HEK293 (cell line): ENCODE measurements at regions not wholly inside any gene's neighbourhood (a gene's known extent, or its start where the extent isn't known, plus 50 kb on each side); places are given as distances from the start of the nearest gene placed in this dataset.

Source experiments
- CTCF ChIA-PET: fragments of 350-600 bp; formaldehyde crosslinking; extraction: SDS; loops from one replicate; lab custom pipeline; 2021; ENCODE audit warnings: antibody characterized with exemption; lab: Yijun Ruan, JAX
- POLR2A ChIA-PET: fragments of 300-600 bp; formaldehyde crosslinking; extraction: SDS; loops from one replicate; lab custom pipeline; 2020; ENCODE audit warnings: antibody characterized with exemption, inconsistent platforms; lab: Yijun Ruan, JAX
- H3K27ac ChIP-seq: fragments of 200-500 bp; sonication (Bioruptor generic); 2 replicates; pipeline ENCODE4 v1.5.1; 2014; ENCODE audit warnings: low read depth, low read length, control low read depth, inconsistent platforms; ENCODE audit errors: extremely low read depth
- H3K36me3 ChIP-seq, 2 experiments: fragments of 200-500 bp in 1 of 2; sonication (Bioruptor generic) in 1 of 2; 1 replicate in 1 of 2; 2 replicates in 1 of 2; pipeline ENCODE4 v1.5.1; 2014 to 2017; ENCODE audit warnings: inconsistent platforms in 2 of 2, low read length in 2 of 2; ENCODE audit not compliant: control insufficient read depth in 2 of 2, insufficient read depth in 1 of 2
- H3K4me1 ChIP-seq: fragments of 200-500 bp; sonication (Bioruptor generic); 2 replicates; pipeline ENCODE4 v1.5.1; 2014; ENCODE audit warnings: mild to moderate bottlenecking, low read length, inconsistent platforms; ENCODE audit not compliant: control insufficient read depth, insufficient read depth
- H3K4me3 ChIP-seq: 2 replicates; pipeline ENCODE4 v1.5.1; 2011; ENCODE audit warnings: low read depth, mild to moderate bottlenecking, control low read depth, low read length, moderate library complexity
- H3K9me3 ChIP-seq: fragments of 200-500 bp; sonication (Bioruptor generic); 2 replicates; pipeline ENCODE4 v1.5.1; 2014; ENCODE audit warnings: low read depth, low read length, inconsistent platforms; ENCODE audit not compliant: control insufficient read depth, insufficient read depth
- FEZF1 ChIP-seq: fragments of 450-650 bp; formaldehyde crosslinking; IDR thresholded peaks from 2 replicates; pipeline ENCODE4 v1.5.1; 2016; ENCODE audit warnings: missing biosample characterization, missing genetic modification characterization
- GLI2 ChIP-seq: fragments of 450-650 bp; formaldehyde crosslinking; IDR thresholded peaks from 2 replicates; pipeline ENCODE4; 2017; ENCODE audit warnings: missing biosample characterization, missing genetic modification characterization, low read depth, borderline replicate concordance
- GLI4 ChIP-seq: fragments of 450-650 bp; formaldehyde crosslinking; IDR thresholded peaks from 2 replicates; pipeline ENCODE4 v1.5.1; 2016; ENCODE audit warnings: missing biosample characterization, missing genetic modification characterization
- GLIS2 ChIP-seq: fragments of 450-650 bp; formaldehyde crosslinking; IDR thresholded peaks from 2 replicates; pipeline ENCODE4 v1.5.1; 2016; ENCODE audit warnings: missing biosample characterization, missing genetic modification characterization
- KLF8 ChIP-seq: fragments of 450-650 bp; formaldehyde crosslinking; IDR thresholded peaks from 2 replicates; pipeline ENCODE4 v1.5.1; 2016; ENCODE audit warnings: missing biosample characterization, missing genetic modification characterization
- KLF9 ChIP-seq: fragments of 450-650 bp; formaldehyde crosslinking; IDR thresholded peaks from 2 replicates; pipeline ENCODE4 v1.5.1; 2016; ENCODE audit warnings: missing biosample characterization, missing genetic modification characterization, low read depth
- MYNN ChIP-seq: fragments of 450-650 bp; formaldehyde crosslinking; IDR thresholded peaks from 2 replicates; pipeline ENCODE4 v1.5.1; 2016; ENCODE audit warnings: missing biosample characterization, missing genetic modification characterization, borderline replicate concordance
- OSR2 ChIP-seq: fragments of 450-650 bp; formaldehyde crosslinking; IDR thresholded peaks from 2 replicates; pipeline ENCODE4 v1.5.1; 2016; ENCODE audit warnings: missing biosample characterization, missing genetic modification characterization
- REPIN1 ChIP-seq: fragments of 450-650 bp; formaldehyde crosslinking; IDR thresholded peaks from 2 replicates; pipeline ENCODE4 v1.5.1; 2017; ENCODE audit warnings: missing biosample characterization, missing genetic modification characterization, low read depth
- SALL2 ChIP-seq: fragments of 450-650 bp; formaldehyde crosslinking; IDR thresholded peaks from 2 replicates; pipeline ENCODE4 v1.5.0; 2017; ENCODE audit warnings: missing biosample characterization, mild to moderate bottlenecking, missing genetic modification characterization, borderline replicate concordance
- SCRT2 ChIP-seq: fragments of 450-650 bp; formaldehyde crosslinking; IDR thresholded peaks from 2 replicates; pipeline ENCODE4 v1.5.1; 2016; ENCODE audit warnings: missing biosample characterization, missing genetic modification characterization
- ZNF157 ChIP-seq: fragments of 450-650 bp; formaldehyde crosslinking; IDR thresholded peaks from 2 replicates; pipeline ENCODE4 v1.5.1; 2016; ENCODE audit warnings: missing biosample characterization, missing genetic modification characterization
- ZNF169 ChIP-seq: fragments of 450-650 bp; formaldehyde crosslinking; IDR thresholded peaks from 2 replicates; pipeline ENCODE4 v1.5.1; 2016; ENCODE audit warnings: missing biosample characterization, missing genetic modification characterization
- ZNF175 ChIP-seq: fragments of 450-650 bp; formaldehyde crosslinking; IDR thresholded peaks from 2 replicates; pipeline ENCODE4 v1.5.1; 2016; ENCODE audit warnings: missing biosample characterization, missing genetic modification characterization
- ZNF19 ChIP-seq: fragments of 450-650 bp; formaldehyde crosslinking; IDR thresholded peaks from 2 replicates; pipeline ENCODE4; 2016; ENCODE audit warnings: missing biosample characterization, missing genetic modification characterization, low read depth
- ZNF266 ChIP-seq: fragments of 450-650 bp; formaldehyde crosslinking; IDR thresholded peaks from 2 replicates; pipeline ENCODE4 v1.5.1; 2016; ENCODE audit warnings: missing biosample characterization, missing genetic modification characterization, low read depth
- ZNF274 ChIP-seq, 2 experiments: fragments of 200-500 bp in 1 of 2; fragments of 450-650 bp in 1 of 2; sonication (Bioruptor generic) in 1 of 2; formaldehyde crosslinking in 1 of 2; IDR thresholded peaks; 2 replicates each; pipeline versions ENCODE4 v1.5.1 to v1.6.1; 2014 to 2016; ENCODE audit warnings: borderline replicate concordance in 1 of 2, inconsistent platforms in 1 of 2, low read length in 1 of 2, missing biosample characterization in 1 of 2, missing genetic modification characterization in 1 of 2
- ZNF324 ChIP-seq: fragments of 450-650 bp; formaldehyde crosslinking; IDR thresholded peaks from 2 replicates; pipeline ENCODE4 v1.5.1; 2016; ENCODE audit warnings: missing biosample characterization, missing genetic modification characterization
- ZNF335 ChIP-seq: fragments of 450-650 bp; formaldehyde crosslinking; conservative IDR thresholded peaks from 2 replicates; pipeline ENCODE4 v1.5.1; 2016; ENCODE audit warnings: missing biosample characterization, missing genetic modification characterization
- ZNF394 ChIP-seq: fragments of 450-650 bp; formaldehyde crosslinking; IDR thresholded peaks from 2 replicates; pipeline ENCODE4 v1.5.1; 2016; ENCODE audit warnings: missing biosample characterization, missing genetic modification characterization, mild to moderate bottlenecking, moderate library complexity, borderline replicate concordance
- ZNF521 ChIP-seq: fragments of 450-650 bp; formaldehyde crosslinking; IDR thresholded peaks from 2 replicates; pipeline ENCODE4 v1.5.1; 2017; ENCODE audit warnings: missing biosample characterization, mild to moderate bottlenecking, missing genetic modification characterization
- ZNF544 ChIP-seq: fragments of 450-650 bp; formaldehyde crosslinking; IDR thresholded peaks from 2 replicates; pipeline ENCODE4 v1.5.0; 2017; ENCODE audit warnings: missing biosample characterization, missing genetic modification characterization
- ZNF623 ChIP-seq: fragments of 450-650 bp; formaldehyde crosslinking; IDR thresholded peaks from 2 replicates; pipeline ENCODE4 v1.5.1; 2016; ENCODE audit warnings: missing biosample characterization, missing genetic modification characterization
- ZNF677 ChIP-seq: fragments of 450-650 bp; IDR thresholded peaks from 2 replicates; pipeline ENCODE4 v1.5.0; 2018; ENCODE audit warnings: missing biosample characterization, mild to moderate bottlenecking, missing genetic modification characterization, moderate library complexity
- ZNF707 ChIP-seq: fragments of 450-650 bp; formaldehyde crosslinking; IDR thresholded peaks from 2 replicates; pipeline ENCODE4 v1.5.1; 2016; ENCODE audit warnings: missing biosample characterization, missing genetic modification characterization
- ZNF76 ChIP-seq: fragments of 450-650 bp; formaldehyde crosslinking; IDR thresholded peaks from 2 replicates; pipeline ENCODE4; 2016; ENCODE audit warnings: low read depth, missing biosample characterization, missing genetic modification characterization, borderline replicate concordance
- TF ChIP-seq, protein P1 (sequence below): fragments of 450-650 bp; formaldehyde crosslinking; IDR thresholded peaks from 2 replicates; pipeline ENCODE4 v1.5.1; 2016; ENCODE audit warnings: missing biosample characterization, missing genetic modification characterization
- TF ChIP-seq, protein P2 (sequence below): fragments of 450-650 bp; formaldehyde crosslinking; IDR thresholded peaks from 2 replicates; pipeline ENCODE4 v1.5.1; 2016; ENCODE audit warnings: missing biosample characterization, missing genetic modification characterization
- TF ChIP-seq, protein P3 (sequence below): fragments of 450-650 bp; formaldehyde crosslinking; IDR thresholded peaks from 2 replicates; pipeline ENCODE4 v1.5.1; 2017; ENCODE audit warnings: missing biosample characterization, missing genetic modification characterization
- TF ChIP-seq, protein P4 (sequence below): fragments of 450-650 bp; formaldehyde crosslinking; IDR thresholded peaks from 2 replicates; pipeline ENCODE4 v1.5.1; 2017; ENCODE audit warnings: missing biosample characterization, missing genetic modification characterization

DNA sequence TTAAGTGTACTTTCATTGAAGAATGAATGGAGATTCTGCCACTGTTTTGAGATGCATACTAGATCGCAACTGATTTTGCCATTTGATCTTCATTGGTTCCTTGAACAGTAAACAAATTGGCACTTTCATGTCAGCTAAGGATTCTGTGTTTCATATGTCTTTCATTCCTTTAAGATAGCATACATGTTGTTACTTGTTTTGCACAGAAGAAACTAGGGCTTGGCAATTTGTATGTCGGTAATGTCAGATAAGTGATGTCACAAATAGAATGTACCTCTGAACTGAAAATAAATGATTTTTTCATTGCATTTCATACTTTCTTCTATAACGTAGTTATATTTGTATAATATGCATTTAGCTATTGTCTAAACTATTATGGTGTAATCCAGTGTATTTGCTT is 73.2 kb upstream of the TENM3 start:
- CTCF ChIA-PET = no interaction called here
- H3K27ac ChIP-seq = no peak overlapping the region
- no peak overlapping the region for H3K4me3 ChIP-seq
- POLR2A ChIA-PET = no interaction called here
- TF ChIP-seq ZNF157 (tag by site-specific recombination) = no peak
- TF ChIP-seq ZNF266 (tag by site-specific recombination) = no peak
- no peak for TF ChIP-seq ZNF274 (IDR thresholded peaks at IDR 0.05; ENCODE audit: low read length)
- no peak for TF ChIP-seq ZNF274 (tag by site-specific recombination; IDR thresholded peaks at IDR 0.05; ENCODE audit: borderline replicate concordance)
- TF ChIP-seq ZNF175 (tag by site-specific recombination) = no peak
- no peak for TF ChIP-seq REPIN1 (tag by site-specific recombination)
- no peak for TF ChIP-seq GLI4 (tag by site-specific recombination)
- TF ChIP-seq SALL2 (tag by site-specific recombination) = no peak
- TF ChIP-seq GLIS2 (tag by site-specific recombination) = no peak
- TF ChIP-seq GLI2 (tag by site-specific recombination) = no peak
- TF ChIP-seq, protein P1, sequence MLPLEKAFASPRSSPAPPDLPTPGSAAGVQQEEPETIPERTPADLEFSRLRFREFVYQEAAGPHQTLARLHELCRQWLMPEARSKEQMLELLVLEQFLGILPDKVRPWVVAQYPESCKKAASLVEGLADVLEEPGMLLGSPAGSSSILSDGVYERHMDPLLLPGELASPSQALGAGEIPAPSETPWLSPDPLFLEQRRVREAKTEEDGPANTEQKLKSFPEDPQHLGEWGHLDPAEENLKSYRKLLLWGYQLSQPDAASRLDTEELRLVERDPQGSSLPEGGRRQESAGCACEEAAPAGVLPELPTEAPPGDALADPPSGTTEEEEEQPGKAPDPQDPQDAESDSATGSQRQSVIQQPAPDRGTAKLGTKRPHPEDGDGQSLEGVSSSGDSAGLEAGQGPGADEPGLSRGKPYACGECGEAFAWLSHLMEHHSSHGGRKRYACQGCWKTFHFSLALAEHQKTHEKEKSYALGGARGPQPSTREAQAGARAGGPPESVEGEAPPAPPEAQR (tag by site-specific recombination) = no peak
- no peak for TF ChIP-seq ZNF335 (tag by site-specific recombination)
- TF ChIP-seq, protein P2, sequence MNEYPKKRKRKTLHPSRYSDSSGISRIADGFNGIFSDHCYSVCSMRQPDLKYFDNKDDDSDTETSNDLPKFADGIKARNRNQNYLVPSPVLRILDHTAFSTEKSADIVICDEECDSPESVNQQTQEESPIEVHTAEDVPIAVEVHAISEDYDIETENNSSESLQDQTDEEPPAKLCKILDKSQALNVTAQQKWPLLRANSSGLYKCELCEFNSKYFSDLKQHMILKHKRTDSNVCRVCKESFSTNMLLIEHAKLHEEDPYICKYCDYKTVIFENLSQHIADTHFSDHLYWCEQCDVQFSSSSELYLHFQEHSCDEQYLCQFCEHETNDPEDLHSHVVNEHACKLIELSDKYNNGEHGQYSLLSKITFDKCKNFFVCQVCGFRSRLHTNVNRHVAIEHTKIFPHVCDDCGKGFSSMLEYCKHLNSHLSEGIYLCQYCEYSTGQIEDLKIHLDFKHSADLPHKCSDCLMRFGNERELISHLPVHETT (tag by site-specific recombination) = no peak
- TF ChIP-seq ZNF394 (tag by site-specific recombination) = no peak
- TF ChIP-seq ZNF707 (tag by site-specific recombination) = no peak
- TF ChIP-seq ZNF544 (tag by site-specific recombination) = no peak
- peaks cover 12% of the 10 kb centered on the region for H3K4me1 ChIP-seq
- no peaks in the 10 kb centered on the region for H3K36me3 ChIP-seq
- no peaks in the 10 kb centered on the region for H3K9me3 ChIP-seq

DNA sequence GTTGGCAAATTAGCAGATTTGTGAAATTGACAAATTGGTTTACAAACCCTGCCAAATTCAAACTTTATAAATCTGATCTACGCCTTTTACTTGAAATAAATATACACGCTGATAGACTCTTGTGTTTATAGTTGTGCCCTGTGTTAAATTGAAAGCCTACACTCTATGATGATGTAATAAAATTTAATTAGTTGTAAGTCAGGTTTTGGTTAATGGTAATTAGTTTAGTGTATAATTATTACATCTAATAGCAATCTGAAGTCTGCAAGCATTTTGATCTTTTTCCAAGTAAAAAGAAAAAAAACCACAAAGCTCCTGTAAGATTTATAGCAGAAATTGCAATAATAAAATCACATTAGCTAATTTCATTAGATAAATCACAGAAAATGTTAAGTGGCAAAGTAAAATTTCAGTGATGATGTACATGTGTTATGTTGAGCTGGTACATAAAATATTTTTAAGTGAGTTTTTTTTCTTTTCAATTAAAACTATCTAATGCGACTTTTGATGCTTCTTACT is 72.7 kb upstream of the TENM3 start:
- Histone ChIP-seq H3K27ac (no peak overlapping the region), H3K4me3 (no peak overlapping the region), H3K9me3 (no peaks in the 10 kb centered on the region), H3K4me1 (peaks cover 15% of the 10 kb centered on the region), H3K36me3 (no peaks in the 10 kb centered on the region)
- CTCF ChIA-PET = no interaction called here
- POLR2A ChIA-PET = no interaction called here
- TF ChIP-seq ZNF19 (no peak), MYNN (tag by site-specific recombination) (no peak), ZNF76 (tag by site-specific recombination) (no peak), ZNF169 (no peak), ZNF677 (tag by site-specific recombination) (no peak), KLF8 (tag by site-specific recombination) (no peak), KLF9 (tag by site-specific recombination) (no peak), SCRT2 (tag by site-specific recombination) (no peak), ZNF623 (tag by site-specific recombination) (no peak), OSR2 (tag by site-specific recombination) (peak; percentile 31; the same call in 1 of the 2 replicates), ZNF324 (tag by site-specific recombination) (no peak), ZNF335 (tag by site-specific recombination) (no peak), ZNF394 (tag by site-specific recombination) (no peak), FEZF1 (tag by site-specific recombination) (no peak), ZNF521 (no peak)
- TF ChIP-seq, protein P3, sequence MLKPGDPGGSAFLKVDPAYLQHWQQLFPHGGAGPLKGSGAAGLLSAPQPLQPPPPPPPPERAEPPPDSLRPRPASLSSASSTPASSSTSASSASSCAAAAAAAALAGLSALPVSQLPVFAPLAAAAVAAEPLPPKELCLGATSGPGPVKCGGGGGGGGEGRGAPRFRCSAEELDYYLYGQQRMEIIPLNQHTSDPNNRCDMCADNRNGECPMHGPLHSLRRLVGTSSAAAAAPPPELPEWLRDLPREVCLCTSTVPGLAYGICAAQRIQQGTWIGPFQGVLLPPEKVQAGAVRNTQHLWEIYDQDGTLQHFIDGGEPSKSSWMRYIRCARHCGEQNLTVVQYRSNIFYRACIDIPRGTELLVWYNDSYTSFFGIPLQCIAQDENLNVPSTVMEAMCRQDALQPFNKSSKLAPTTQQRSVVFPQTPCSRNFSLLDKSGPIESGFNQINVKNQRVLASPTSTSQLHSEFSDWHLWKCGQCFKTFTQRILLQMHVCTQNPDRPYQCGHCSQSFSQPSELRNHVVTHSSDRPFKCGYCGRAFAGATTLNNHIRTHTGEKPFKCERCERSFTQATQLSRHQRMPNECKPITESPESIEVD (tag by site-specific recombination) = peak; percentile 67
- TF ChIP-seq, protein P4, sequence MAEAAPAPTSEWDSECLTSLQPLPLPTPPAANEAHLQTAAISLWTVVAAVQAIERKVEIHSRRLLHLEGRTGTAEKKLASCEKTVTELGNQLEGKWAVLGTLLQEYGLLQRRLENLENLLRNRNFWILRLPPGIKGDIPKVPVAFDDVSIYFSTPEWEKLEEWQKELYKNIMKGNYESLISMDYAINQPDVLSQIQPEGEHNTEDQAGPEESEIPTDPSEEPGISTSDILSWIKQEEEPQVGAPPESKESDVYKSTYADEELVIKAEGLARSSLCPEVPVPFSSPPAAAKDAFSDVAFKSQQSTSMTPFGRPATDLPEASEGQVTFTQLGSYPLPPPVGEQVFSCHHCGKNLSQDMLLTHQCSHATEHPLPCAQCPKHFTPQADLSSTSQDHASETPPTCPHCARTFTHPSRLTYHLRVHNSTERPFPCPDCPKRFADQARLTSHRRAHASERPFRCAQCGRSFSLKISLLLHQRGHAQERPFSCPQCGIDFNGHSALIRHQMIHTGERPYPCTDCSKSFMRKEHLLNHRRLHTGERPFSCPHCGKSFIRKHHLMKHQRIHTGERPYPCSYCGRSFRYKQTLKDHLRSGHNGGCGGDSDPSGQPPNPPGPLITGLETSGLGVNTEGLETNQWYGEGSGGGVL (tag by site-specific recombination) = no peak
